ENCODE measurements at regions not wholly inside any gene's neighbourhood (a gene's known extent, or its start where the extent isn't known, plus 50 kb on each side); places are given as distances from the start of the nearest gene placed in this dataset.

DNA sequence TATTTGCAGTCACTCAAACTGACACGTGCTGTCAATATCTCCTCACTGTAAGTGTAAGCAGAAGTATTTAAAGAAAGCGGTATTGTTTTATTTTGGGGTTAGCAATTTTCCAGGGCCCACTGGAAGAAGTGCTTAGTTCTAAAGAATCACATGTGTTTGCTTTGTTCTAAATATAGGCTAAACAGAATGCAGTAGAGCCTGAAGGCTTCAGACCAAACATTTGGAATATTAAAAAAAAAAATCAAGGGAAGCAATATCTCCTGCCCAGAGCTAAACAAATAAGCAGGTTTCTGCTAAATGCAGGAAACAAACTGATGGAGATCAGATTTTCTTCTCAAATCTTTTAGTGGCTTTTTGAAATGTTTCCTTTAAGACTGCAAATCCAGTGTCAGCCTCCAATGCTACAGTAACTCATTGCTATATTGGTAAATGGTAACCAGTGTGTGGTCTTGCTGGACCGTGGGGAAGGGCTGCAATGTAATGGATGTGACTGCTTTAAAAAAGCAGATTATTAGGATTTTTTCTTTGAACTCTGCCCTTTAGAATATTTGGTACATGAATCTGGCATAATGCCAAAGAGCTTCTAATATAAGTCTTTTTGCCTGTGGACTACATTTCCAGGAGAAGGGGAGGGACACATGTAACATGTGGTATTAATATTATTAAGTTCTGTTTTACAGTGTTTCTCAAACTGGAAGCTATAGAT, 317.1 kb upstream of the FERMT1 start:
- no peaks in the 10 kb centered on the region for H3K36me3 ChIP-seq (ENCODE audit: low read depth)
- H3K9me3 ChIP-seq (ENCODE audit: severe bottlenecking) = no peaks in the 10 kb centered on the region
- TF ChIP-seq, protein P1, sequence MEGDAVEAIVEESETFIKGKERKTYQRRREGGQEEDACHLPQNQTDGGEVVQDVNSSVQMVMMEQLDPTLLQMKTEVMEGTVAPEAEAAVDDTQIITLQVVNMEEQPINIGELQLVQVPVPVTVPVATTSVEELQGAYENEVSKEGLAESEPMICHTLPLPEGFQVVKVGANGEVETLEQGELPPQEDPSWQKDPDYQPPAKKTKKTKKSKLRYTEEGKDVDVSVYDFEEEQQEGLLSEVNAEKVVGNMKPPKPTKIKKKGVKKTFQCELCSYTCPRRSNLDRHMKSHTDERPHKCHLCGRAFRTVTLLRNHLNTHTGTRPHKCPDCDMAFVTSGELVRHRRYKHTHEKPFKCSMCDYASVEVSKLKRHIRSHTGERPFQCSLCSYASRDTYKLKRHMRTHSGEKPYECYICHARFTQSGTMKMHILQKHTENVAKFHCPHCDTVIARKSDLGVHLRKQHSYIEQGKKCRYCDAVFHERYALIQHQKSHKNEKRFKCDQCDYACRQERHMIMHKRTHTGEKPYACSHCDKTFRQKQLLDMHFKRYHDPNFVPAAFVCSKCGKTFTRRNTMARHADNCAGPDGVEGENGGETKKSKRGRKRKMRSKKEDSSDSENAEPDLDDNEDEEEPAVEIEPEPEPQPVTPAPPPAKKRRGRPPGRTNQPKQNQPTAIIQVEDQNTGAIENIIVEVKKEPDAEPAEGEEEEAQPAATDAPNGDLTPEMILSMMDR (IDR thresholded peaks at IDR 0.05; ENCODE audit: poor library complexity, severe bottlenecking) = no peak
- no peak overlapping the region for H3K4me3 ChIP-seq (ENCODE audit: severe bottlenecking)
- no peaks in the 10 kb centered on the region for H3K4me1 ChIP-seq (ENCODE audit: insufficient read depth, poor library complexity, severe bottlenecking)
- no peaks in the 10 kb centered on the region for H3K27me3 ChIP-seq (ENCODE audit: insufficient read depth, poor library complexity, severe bottlenecking)
- DNase-seq (ENCODE audit: low spot score) (no peak), ATAC-seq (ENCODE audit: low read depth) (no peak)
- H3K27ac ChIP-seq (ENCODE audit: poor library complexity, severe bottlenecking) = no peak overlapping the region

DNA sequence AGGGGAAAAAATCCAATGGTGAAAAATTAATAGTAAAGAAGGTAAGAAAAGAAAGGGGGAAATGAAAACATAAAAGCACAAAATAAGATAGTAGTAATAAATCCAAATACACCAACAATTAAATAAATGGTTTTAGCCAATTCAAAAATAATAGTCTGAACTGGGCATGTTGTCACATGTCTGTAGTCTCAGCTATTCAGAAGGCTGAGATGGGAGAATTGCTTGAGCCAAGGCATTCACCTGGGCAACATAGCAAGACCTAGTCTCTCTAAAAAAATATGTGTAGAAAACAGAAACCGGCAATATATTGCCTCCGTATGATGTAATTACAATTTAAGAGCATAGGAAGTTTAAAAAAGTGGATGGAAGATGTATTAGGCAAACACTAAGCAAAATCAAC, 311.3 kb upstream of the FERMT1 start:
- DNase-seq (ENCODE audit: low spot score) (no peak), ATAC-seq (ENCODE audit: low read depth) (no peak)
- no peaks in the 10 kb centered on the region for H3K36me3 ChIP-seq (ENCODE audit: low read depth)
- no peak overlapping the region for H3K27ac ChIP-seq (ENCODE audit: poor library complexity, severe bottlenecking)
- H3K4me3 ChIP-seq (ENCODE audit: severe bottlenecking) = no peak overlapping the region
- TF ChIP-seq, protein P1 (IDR thresholded peaks at IDR 0.05; ENCODE audit: poor library complexity, severe bottlenecking) = no peak
- H3K9me3 ChIP-seq (ENCODE audit: severe bottlenecking) = no peaks in the 10 kb centered on the region
- H3K27me3 ChIP-seq (ENCODE audit: insufficient read depth, poor library complexity, severe bottlenecking) = no peaks in the 10 kb centered on the region
- H3K4me1 ChIP-seq (ENCODE audit: insufficient read depth, poor library complexity, severe bottlenecking) = no peaks in the 10 kb centered on the region

DNA sequence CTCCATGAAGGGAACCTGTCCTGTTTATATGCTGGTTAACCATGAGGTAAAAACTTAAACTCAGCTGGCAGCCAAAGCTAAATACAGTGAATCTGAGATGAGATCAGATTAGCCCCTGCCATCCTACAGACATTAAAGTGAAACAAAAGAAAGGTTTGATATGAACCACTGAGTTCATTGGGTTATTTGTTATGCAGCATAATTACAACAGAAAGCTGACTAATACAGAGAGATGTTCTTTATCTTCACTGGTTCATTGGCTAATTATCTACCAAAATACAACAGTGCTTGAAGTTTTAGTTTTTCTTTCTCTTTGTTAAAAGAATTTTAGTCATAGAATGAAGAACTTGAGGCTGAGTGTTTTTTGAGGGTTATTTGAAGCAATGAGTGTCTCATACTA, 307.6 kb upstream of the FERMT1 start:
- no peak for ATAC-seq (ENCODE audit: low read depth)
- H3K9me3 ChIP-seq (ENCODE audit: severe bottlenecking) = no peaks in the 10 kb centered on the region
- TF ChIP-seq, protein P1 (IDR thresholded peaks at IDR 0.05; ENCODE audit: poor library complexity, severe bottlenecking) = no peak

DNA sequence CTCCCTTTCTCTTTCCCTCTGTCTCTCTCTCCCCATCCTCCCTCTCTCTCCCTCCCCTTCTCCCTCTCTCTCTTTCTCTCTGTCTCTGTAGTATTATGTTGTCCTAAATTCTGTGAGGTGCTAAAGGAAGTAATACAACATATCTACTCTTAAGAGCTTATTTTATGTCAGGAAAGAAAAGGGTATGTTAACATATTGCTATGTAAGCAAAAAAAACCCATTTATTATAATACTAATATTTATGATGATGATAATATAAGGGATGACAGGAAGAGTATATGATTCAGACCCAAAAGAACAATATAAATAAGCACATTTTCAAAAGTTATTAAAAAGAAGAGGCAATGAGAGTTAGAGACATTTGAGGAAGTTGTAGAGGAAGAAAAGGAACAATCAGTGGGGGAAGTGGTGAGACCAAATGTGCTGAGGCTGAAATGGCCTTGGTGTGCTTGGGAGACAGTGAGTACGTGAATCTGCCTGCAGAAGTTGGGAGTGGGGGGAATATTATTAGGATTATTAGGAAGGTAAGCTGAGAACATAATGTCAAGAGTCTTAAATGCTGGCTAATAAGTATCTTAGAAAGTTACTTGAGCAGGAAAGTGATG, 303.6 kb upstream of the FERMT1 start:
- TF ChIP-seq, protein P1 (IDR thresholded peaks at IDR 0.05; ENCODE audit: poor library complexity, severe bottlenecking) = no peak
- Histone ChIP-seq H3K27me3 (ENCODE audit: insufficient read depth, poor library complexity, severe bottlenecking) (no peaks in the 10 kb centered on the region), H3K9me3 (ENCODE audit: severe bottlenecking) (no peaks in the 10 kb centered on the region), H3K27ac (ENCODE audit: poor library complexity, severe bottlenecking) (no peak overlapping the region), H3K36me3 (ENCODE audit: low read depth) (no peaks in the 10 kb centered on the region), H3K4me3 (ENCODE audit: severe bottlenecking) (no peak overlapping the region), H3K4me1 (ENCODE audit: insufficient read depth, poor library complexity, severe bottlenecking) (no peaks in the 10 kb centered on the region)
- ATAC-seq (ENCODE audit: low read depth) (no peak), DNase-seq (ENCODE audit: low spot score) (no peak)

More for the DNA sequence above, 307.6 kb upstream of the FERMT1 start:
- H3K4me1 ChIP-seq (ENCODE audit: insufficient read depth, poor library complexity, severe bottlenecking) = no peaks in the 10 kb centered on the region
- H3K27ac ChIP-seq (ENCODE audit: poor library complexity, severe bottlenecking) = no peak overlapping the region
- no peaks in the 10 kb centered on the region for H3K36me3 ChIP-seq (ENCODE audit: low read depth)
- H3K27me3 ChIP-seq (ENCODE audit: insufficient read depth, poor library complexity, severe bottlenecking) = no peaks in the 10 kb centered on the region
- H3K4me3 ChIP-seq (ENCODE audit: severe bottlenecking) = no peak overlapping the region
- no peak for DNase-seq (ENCODE audit: low spot score)

Data from RWPE2 (cell line).